COLO829 (cell line): ENCODE measurements at regions not wholly inside any gene's neighbourhood (a gene's known extent, or its start where the extent isn't known, plus 50 kb on each side); places are given as distances from the start of the nearest gene placed in this dataset.
"Not testable (repeated sequence)": the region's sequence is repeated elsewhere in the genome, so short reads cannot be mapped to it uniquely, and the experiment has no call there.

Source experiments
- DNase-seq: peaks from one replicate; pipeline ENCODE4 v3.0.0; 2012; ENCODE audit warnings: low spot score

- no peak for DNase-seq
Observed at GRCh38 chr19:32038021-32038920, 307.1 kb upstream of the ZNF507 start.

GRCh38 chr19:32038961-32039360 lies 306.4 kb upstream of the ZNF507 start:
- no peak for DNase-seq

GRCh38 chr19:32039440-32039839 lies 306.0 kb upstream of the ZNF507 start:
- DNase-seq, result no peak

GRCh38 chr19:32040236-32040635 lies 305.2 kb upstream of the ZNF507 start:
- DNase-seq, result no peak

- peak; percentile 53 for DNase-seq
Observed at GRCh38 chr19:32041681-32042292, 303.6 kb upstream of the ZNF507 start.

GRCh38 chr19:32047788-32048187 lies 297.6 kb upstream of the ZNF507 start:
- no peak for DNase-seq

GRCh38 chr19:32053376-32053775 lies 292.0 kb upstream of the ZNF507 start:
- no peak for DNase-seq

GRCh38 chr19:32053861-32054260 lies 291.5 kb upstream of the ZNF507 start:
- no peak for DNase-seq

GRCh38 chr19:32058131-32058530 lies 287.3 kb upstream of the ZNF507 start:
- no peak for DNase-seq

- DNase-seq, result no peak
Observed at GRCh38 chr19:32061315-32061714, 284.1 kb upstream of the ZNF507 start.

GRCh38 chr19:32063601-32064000 lies 281.8 kb upstream of the ZNF507 start:
- DNase-seq, result no peak

- no peak for DNase-seq
Observed at GRCh38 chr19:32066056-32066455, 279.4 kb upstream of the ZNF507 start.

GRCh38 chr19:32067685-32068084 lies 277.7 kb upstream of the ZNF507 start:
- no peak for DNase-seq

GRCh38 chr19:32068793-32069192 lies 276.6 kb upstream of the ZNF507 start:
- no peak for DNase-seq

GRCh38 chr19:32070101-32070500 lies 275.3 kb upstream of the ZNF507 start:
- no peak for DNase-seq

- DNase-seq, result no peak
Observed at GRCh38 chr19:32082028-32082427, 263.4 kb upstream of the ZNF507 start.

- DNase-seq, result not testable (repeated sequence)
Observed at GRCh38 chr19:32084756-32085363, 260.6 kb upstream of the ZNF507 start.

- DNase-seq, result no peak
Observed at GRCh38 chr19:32091241-32091640, 254.2 kb upstream of the ZNF507 start.

- DNase-seq, result no peak
Observed at GRCh38 chr19:32097011-32097410, 248.4 kb upstream of the ZNF507 start.

GRCh38 chr19:32097620-32098019 lies 247.8 kb upstream of the ZNF507 start:
- no peak for DNase-seq

- no peak for DNase-seq
Observed at GRCh38 chr19:32098968-32099367, 246.4 kb upstream of the ZNF507 start.

- no peak for DNase-seq
Observed at GRCh38 chr19:32101206-32101605, 244.2 kb upstream of the ZNF507 start.

GRCh38 chr19:32103541-32103940 lies 241.9 kb upstream of the ZNF507 start:
- DNase-seq, result no peak
